IMR-90 (cell line): ENCODE measurements at regions not wholly inside any gene's neighbourhood (a gene's known extent, or its start where the extent isn't known, plus 50 kb on each side); places are given as distances from the start of the nearest gene placed in this dataset.

Experiments used
- ATAC-seq: fragments of 200-7000 bp; cut with Tn5 transposase; 2 replicates; pipeline ENCODE4 v1.9.1; 2020; ENCODE audit warnings: low read depth, mild to moderate bottlenecking, moderate library complexity
- BruUV-seq: library from RNA; stranded (reverse); fragments of 400-500 nt; replicated peaks from 2 replicates; lab custom pipeline; 2021; lab: Mats Ljungman, UMichigan
- CTCF ChIA-PET: fragments of 300-600 bp; formaldehyde crosslinking; extraction: SDS; loops from one replicate; lab custom pipeline; 2021; ENCODE audit warnings: antibody characterized with exemption; lab: Yijun Ruan, JAX
- POLR2A ChIA-PET: fragments of 300-600 bp; sonication (Branson Sonifier 250); formaldehyde crosslinking; loops from one replicate; lab custom pipeline; 2022; ENCODE audit warnings: antibody characterized with exemption; ENCODE audit not compliant: unreplicated experiment; lab: Charles Lee
- DNase-seq: peaks from one replicate; pipeline ENCODE4 v3.0.0; 2013
- H2AFZ ChIP-seq: replicated peaks from 2 replicates; pipeline ENCODE3; 2013; ENCODE audit warnings: low read length, mild to moderate bottlenecking; ENCODE audit not compliant: poor library complexity
- H2AK5ac ChIP-seq: 2 replicates; pipeline ENCODE4 v1.6.1; 2013; ENCODE audit warnings: low read depth, low read length, inconsistent platforms
- H2AK9ac ChIP-seq: replicated peaks from 2 replicates; pipeline ENCODE3; 2013; ENCODE audit warnings: mild to moderate bottlenecking, low read depth, low read length, moderate library complexity; ENCODE audit not compliant: poor library complexity
- H2BK120ac ChIP-seq: 2 replicates; pipeline ENCODE4 v1.6.1; 2013; ENCODE audit warnings: low read depth, low read length, inconsistent platforms
- H2BK15ac ChIP-seq: 3 replicates; pipeline ENCODE4 v1.6.1; 2013; ENCODE audit warnings: low read depth, low read length, inconsistent platforms
- H2BK20ac ChIP-seq: 2 replicates; pipeline ENCODE4 v1.6.1; 2013; ENCODE audit warnings: low read depth, mild to moderate bottlenecking, inconsistent platforms, low read length, moderate library complexity
- H2BK5ac ChIP-seq: 2 replicates; pipeline ENCODE4 v1.6.1; 2013; ENCODE audit warnings: mild to moderate bottlenecking, low read depth, low read length, inconsistent platforms; ENCODE audit not compliant: poor library complexity, severe bottlenecking
- H3K14ac ChIP-seq: replicated peaks from 2 replicates; pipeline ENCODE4 v1.6.1; 2013; ENCODE audit warnings: low read depth, low read length, inconsistent platforms
- H3K18ac ChIP-seq: 2 replicates; pipeline ENCODE4 v1.6.1; 2013; ENCODE audit warnings: low read depth, low read length, control low read depth
- H3K23ac ChIP-seq: 2 replicates; pipeline ENCODE4 v1.6.1; 2013; ENCODE audit warnings: low read depth, low read length, inconsistent platforms
- H3K27ac ChIP-seq: 2 replicates; pipeline ENCODE4 v1.5.1; 2013; ENCODE audit warnings: mild to moderate bottlenecking, control low read depth, low read length; ENCODE audit not compliant: insufficient read depth
- H3K27me3 ChIP-seq: 2 replicates; pipeline ENCODE4 v1.6.1; 2013; ENCODE audit warnings: low read length; ENCODE audit not compliant: control insufficient read depth, insufficient read depth
- H3K36me3 ChIP-seq: 2 replicates; pipeline ENCODE4 v1.6.1; 2013; ENCODE audit warnings: low read length, mixed read lengths; ENCODE audit not compliant: control insufficient read depth, insufficient read depth
- H3K4ac ChIP-seq: 2 replicates; pipeline ENCODE4 v1.6.1; 2013; ENCODE audit warnings: low read depth, low read length, inconsistent platforms
- H3K4me1 ChIP-seq: 2 replicates; pipeline ENCODE4 v1.6.1; 2013; ENCODE audit warnings: low read length, mixed read lengths; ENCODE audit not compliant: control insufficient read depth, insufficient read depth
- H3K4me2 ChIP-seq: 2 replicates; pipeline ENCODE4 v1.6.1; 2013; ENCODE audit warnings: low read depth, mild to moderate bottlenecking, control low read depth, low read length, moderate library complexity
- H3K4me3 ChIP-seq: 2 replicates; pipeline ENCODE4 v1.5.1; 2013; ENCODE audit warnings: low read depth, mild to moderate bottlenecking, control low read depth, low read length, moderate library complexity; ENCODE audit not compliant: insufficient read depth
- H3K56ac ChIP-seq: 2 replicates; pipeline ENCODE4 v1.6.1; 2013; ENCODE audit warnings: low read length, inconsistent platforms; ENCODE audit not compliant: insufficient read depth; ENCODE audit errors: extremely low read depth
- H3K79me1 ChIP-seq, 2 experiments: 2 replicates each; pipeline ENCODE4 v1.6.1; 2013; ENCODE audit warnings: low read length in 2 of 2, inconsistent platforms in 1 of 2, low read depth in 1 of 2
- H3K9ac ChIP-seq: 2 replicates; pipeline ENCODE4 v1.6.1; 2013; ENCODE audit warnings: low read depth, low read length, control low read depth
- H3K9me1 ChIP-seq: 2 replicates; pipeline ENCODE4 v1.6.1; 2013; ENCODE audit warnings: low read length, inconsistent platforms; ENCODE audit not compliant: insufficient read depth
- H3K9me3 ChIP-seq: 2 replicates; pipeline ENCODE4 v1.6.1; 2013; ENCODE audit warnings: low read length; ENCODE audit not compliant: control insufficient read depth, insufficient read depth
- H4K20me1 ChIP-seq: 2 replicates; pipeline ENCODE4 v1.6.1; 2013; ENCODE audit warnings: low read length, inconsistent platforms; ENCODE audit not compliant: insufficient read depth
- H4K5ac ChIP-seq: 2 replicates; pipeline ENCODE4 v1.6.1; 2013; ENCODE audit warnings: mild to moderate bottlenecking, low read depth, low read length, control low read depth
- H4K8ac ChIP-seq, 2 experiments: 2 replicates each; pipeline ENCODE4 v1.6.1; 2013; ENCODE audit warnings: low read depth in 2 of 2, low read length in 2 of 2, control low read depth in 1 of 2, inconsistent platforms in 1 of 2
- H4K91ac ChIP-seq: 2 replicates; pipeline ENCODE4 v1.6.1; 2013; ENCODE audit warnings: low read depth, low read length, inconsistent platforms; ENCODE audit not compliant: insufficient read depth
- BHLHE40 ChIP-seq: fragments of 150-350 bp; IDR thresholded peaks from 2 replicates; pipeline ENCODE4 v1.6.1; 2016; ENCODE audit warnings: mild to moderate bottlenecking, low read depth, low read length
- CEBPB ChIP-seq: IDR thresholded peaks from 2 replicates; pipeline ENCODE4 v1.6.1; 2012; ENCODE audit warnings: low read depth, low read length, improper control_type of control experiment
- CHD1 ChIP-seq: IDR thresholded peaks from 2 replicates; pipeline ENCODE4 v1.6.1; 2012; ENCODE audit warnings: low read depth, low read length, improper control_type of control experiment
- CTCF ChIP-seq: conservative IDR thresholded peaks from 2 replicates; pipeline ENCODE4 v1.5.1; 2012; ENCODE audit warnings: mild to moderate bottlenecking, low read depth, low read length, improper control_type of control experiment
- FOS ChIP-seq: fragments of 150-350 bp; IDR thresholded peaks from 2 replicates; pipeline ENCODE4 v1.6.1; 2016; ENCODE audit warnings: low read depth, low read length
- MAFK ChIP-seq: IDR thresholded peaks from 2 replicates; pipeline ENCODE4 v1.6.1; 2012; ENCODE audit warnings: low read depth, low read length, improper control_type of control experiment
- MAZ ChIP-seq: IDR thresholded peaks from 2 replicates; pipeline ENCODE4 v1.6.1; 2012; ENCODE audit warnings: low read depth, mild to moderate bottlenecking, low read length, improper control_type of control experiment, moderate library complexity, borderline replicate concordance
- MXI1 ChIP-seq: IDR thresholded peaks from 2 replicates; pipeline ENCODE4 v1.6.1; 2012; ENCODE audit warnings: low read depth, mild to moderate bottlenecking, low read length, moderate library complexity, borderline replicate concordance
- NFE2L2 ChIP-seq: fragments of 150-350 bp; IDR thresholded peaks from 2 replicates; pipeline ENCODE4 v1.6.1; 2016; ENCODE audit warnings: low read depth, mild to moderate bottlenecking, low read length
- POLR2A ChIP-seq: IDR thresholded peaks from 2 replicates; pipeline ENCODE4 v1.6.1; 2012; ENCODE audit warnings: mild to moderate bottlenecking, low read depth, low read length
- RAD21 ChIP-seq: IDR thresholded peaks from 2 replicates; pipeline ENCODE4 v1.6.1; 2012; ENCODE audit warnings: low read length, improper control_type of control experiment
- RCOR1 ChIP-seq: IDR thresholded peaks from 2 replicates; pipeline ENCODE4 v1.6.1; 2012; ENCODE audit warnings: mild to moderate bottlenecking, low read length, improper control_type of control experiment; ENCODE audit not compliant: insufficient replicate concordance
- RFX5 ChIP-seq: IDR thresholded peaks from 2 replicates; pipeline ENCODE4 v1.8.0; 2012; ENCODE audit warnings: low read depth, mild to moderate bottlenecking, low read length, moderate library complexity
- SMC3 ChIP-seq: fragments of 150-350 bp; IDR thresholded peaks from 2 replicates; pipeline ENCODE4 v1.6.1; 2016; ENCODE audit warnings: low read depth, mild to moderate bottlenecking, antibody characterized with exemption, low read length, moderate library complexity
- WGBS, 2 experiments: methylation state at CpG; one replicate each; pipeline versions ENCODE4 v1.1.5 to v1.1.7; 2013; ENCODE audit warnings: missing lambda C conversion rate in 2 of 2; ENCODE audit not compliant: insufficient read length in 1 of 2; ENCODE audit errors: extremely low coverage in 2 of 2; 5-methylcytosine and 5-hydroxymethylcytosine counted together
- dilution Hi-C: fragments of 300-500 bp; cut with HindIII; formaldehyde crosslinking; loops from one replicate; pipeline ENCODE4 v1.14.3; 2018; ENCODE audit warnings: low sequenced_read_pairs; ENCODE audit not compliant: unreplicated experiment
- in situ Hi-C: fragments of 300-500 bp; cut with MboI; formaldehyde crosslinking; loops from 3 replicates; pipeline ENCODE4 v1.14.3; 2019; ENCODE audit warnings: low sequenced_read_pairs, inconsistent platforms, mixed read lengths
- intact Hi-C: fragments of 100-400 bp; cut with micrococcal nuclease; formaldehyde crosslinking; loops from 2 replicates; pipeline ENCODE4 v1.10.0; 2022
- TF ChIP-seq, protein P1 (sequence below): fragments of 150-350 bp; IDR thresholded peaks from 2 replicates; pipeline ENCODE4 v1.6.1; 2017; ENCODE audit warnings: mild to moderate bottlenecking, antibody characterized with exemption, low read length, low read depth
- TF ChIP-seq, protein P2 (sequence below): fragments of 150-350 bp; IDR thresholded peaks from 2 replicates; pipeline ENCODE4 v1.6.1; 2016; ENCODE audit warnings: low read depth, mild to moderate bottlenecking, low read length, moderate library complexity, borderline replicate concordance

- no peaks in the 10 kb centered on the region for H3K36me3 ChIP-seq
- no peak for TF ChIP-seq MAZ
- TF ChIP-seq BHLHE40, result no peak
- no peak for TF ChIP-seq RCOR1
- TF ChIP-seq MAFK, result no peak
- no peak for TF ChIP-seq CTCF
- no peak for TF ChIP-seq CEBPB
- TF ChIP-seq, protein P1, sequence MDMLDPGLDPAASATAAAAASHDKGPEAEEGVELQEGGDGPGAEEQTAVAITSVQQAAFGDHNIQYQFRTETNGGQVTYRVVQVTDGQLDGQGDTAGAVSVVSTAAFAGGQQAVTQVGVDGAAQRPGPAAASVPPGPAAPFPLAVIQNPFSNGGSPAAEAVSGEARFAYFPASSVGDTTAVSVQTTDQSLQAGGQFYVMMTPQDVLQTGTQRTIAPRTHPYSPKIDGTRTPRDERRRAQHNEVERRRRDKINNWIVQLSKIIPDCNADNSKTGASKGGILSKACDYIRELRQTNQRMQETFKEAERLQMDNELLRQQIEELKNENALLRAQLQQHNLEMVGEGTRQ, result no peak
- no peak for TF ChIP-seq RAD21
- no peak for TF ChIP-seq SMC3
- TF ChIP-seq FOS, result no peak
- no peak for TF ChIP-seq POLR2A
- no peak for TF ChIP-seq NFE2L2
- no peak for TF ChIP-seq MXI1
- TF ChIP-seq, protein P2, sequence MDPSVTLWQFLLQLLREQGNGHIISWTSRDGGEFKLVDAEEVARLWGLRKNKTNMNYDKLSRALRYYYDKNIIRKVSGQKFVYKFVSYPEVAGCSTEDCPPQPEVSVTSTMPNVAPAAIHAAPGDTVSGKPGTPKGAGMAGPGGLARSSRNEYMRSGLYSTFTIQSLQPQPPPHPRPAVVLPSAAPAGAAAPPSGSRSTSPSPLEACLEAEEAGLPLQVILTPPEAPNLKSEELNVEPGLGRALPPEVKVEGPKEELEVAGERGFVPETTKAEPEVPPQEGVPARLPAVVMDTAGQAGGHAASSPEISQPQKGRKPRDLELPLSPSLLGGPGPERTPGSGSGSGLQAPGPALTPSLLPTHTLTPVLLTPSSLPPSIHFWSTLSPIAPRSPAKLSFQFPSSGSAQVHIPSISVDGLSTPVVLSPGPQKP, result no peak
- no peak for TF ChIP-seq RFX5
- TF ChIP-seq CHD1, result no peak
- BruUV-seq, result no TSS peak
- ChIA-PET CTCF (no interaction called here), POLR2A (no interaction called here)
- H3K23ac ChIP-seq, result no peak overlapping the region
- WGBS, 2 experiments, result no CpG with 5 or more reads among the region's 5 CpGs
- H3K4me1 ChIP-seq, result no peaks in the 10 kb centered on the region
- H3K14ac ChIP-seq, result no peak overlapping the region
- H3K9ac ChIP-seq, result no peak overlapping the region
- H4K20me1 ChIP-seq, result no peaks in the 10 kb centered on the region
- H2AK9ac ChIP-seq, result no peak overlapping the region
- no peak overlapping the region for H3K4me3 ChIP-seq
- no peak overlapping the region for H3K4me2 ChIP-seq
- H2BK5ac ChIP-seq, result no peak overlapping the region
- no peak overlapping the region for H2AK5ac ChIP-seq
- H3K27ac ChIP-seq, result no peak overlapping the region
- H3K79me1 ChIP-seq, result no peaks in the 10 kb centered on the region
- dilution Hi-C loops (no loop called here), intact Hi-C loops (no loop called here), in situ Hi-C loops (no loop called here)
- H2AFZ ChIP-seq, result no peak overlapping the region
- 0 out of 2 replicates have a peak, but pooled peaks cover 2% of the 10 kb centered on the region for H3K9me3 ChIP-seq
- H3K56ac ChIP-seq, result no peak overlapping the region
- H4K91ac ChIP-seq, result no peak overlapping the region
- no peak overlapping the region for H2BK15ac ChIP-seq
- H3K27me3 ChIP-seq, result no peaks in the 10 kb centered on the region
- no peak overlapping the region for H3K4ac ChIP-seq
- H3K9me1 ChIP-seq, result no peaks in the 10 kb centered on the region
- DNase-seq (no peak), ATAC-seq (no peak)
- H3K18ac ChIP-seq, result no peak overlapping the region
- H2BK20ac ChIP-seq, result no peak overlapping the region
- H4K5ac ChIP-seq, result no peak overlapping the region
- H2BK120ac ChIP-seq, result no peak overlapping the region
- H4K8ac ChIP-seq, result no peak overlapping the region
These were observed 202.2 kb upstream of the KIAA1217 start for GRCh38 chr10:24006741-24007140.
